ENCODE measurements at regions not wholly inside any gene's neighbourhood (a gene's known extent, or its start where the extent isn't known, plus 50 kb on each side); places are given as distances from the start of the nearest gene placed in this dataset.
"Not testable (repeated sequence)": the region's sequence is repeated elsewhere in the genome, so short reads cannot be mapped to it uniquely, and the experiment has no call there.

DNA sequence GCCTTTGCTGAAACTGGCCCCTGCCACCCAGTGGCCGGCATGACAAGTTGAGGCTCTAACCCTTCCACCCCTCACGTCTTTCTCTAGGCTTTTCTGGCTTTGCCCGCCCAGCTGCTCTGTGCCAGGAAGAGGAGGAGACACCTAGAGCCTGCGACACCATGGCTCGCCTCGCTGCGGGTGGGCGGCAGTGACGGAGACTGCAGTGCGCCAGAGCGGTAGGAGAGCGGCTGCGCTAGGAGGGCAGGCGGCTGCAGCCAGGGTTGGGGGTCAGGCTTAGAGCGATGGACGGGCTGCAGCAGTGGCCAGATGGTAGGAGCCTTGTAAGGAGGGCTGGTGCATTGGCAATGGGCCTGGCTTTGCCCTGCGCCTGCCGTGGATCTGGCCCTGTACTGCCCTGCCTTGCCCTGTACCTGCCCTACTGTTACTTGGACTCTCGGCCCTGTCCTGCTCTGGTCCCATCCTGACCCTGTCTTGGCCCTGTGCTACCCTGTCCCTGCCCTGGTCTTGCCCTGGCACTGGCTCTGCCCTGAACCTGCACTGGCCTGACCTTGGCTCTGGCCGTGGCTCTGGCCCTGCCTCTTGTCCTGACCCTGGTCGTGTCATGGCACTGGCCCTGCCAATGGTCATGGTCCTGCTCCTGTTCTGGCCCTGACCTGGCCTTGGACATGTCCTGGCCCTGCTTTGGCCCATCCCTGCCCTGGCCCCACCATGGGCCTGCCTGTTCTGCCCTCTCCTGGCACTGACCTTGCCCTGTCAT lies 330.7 kb upstream of the PLGLB1 start:
- DNase-seq (ENCODE audit: low spot score) = not testable (repeated sequence)

DNA sequence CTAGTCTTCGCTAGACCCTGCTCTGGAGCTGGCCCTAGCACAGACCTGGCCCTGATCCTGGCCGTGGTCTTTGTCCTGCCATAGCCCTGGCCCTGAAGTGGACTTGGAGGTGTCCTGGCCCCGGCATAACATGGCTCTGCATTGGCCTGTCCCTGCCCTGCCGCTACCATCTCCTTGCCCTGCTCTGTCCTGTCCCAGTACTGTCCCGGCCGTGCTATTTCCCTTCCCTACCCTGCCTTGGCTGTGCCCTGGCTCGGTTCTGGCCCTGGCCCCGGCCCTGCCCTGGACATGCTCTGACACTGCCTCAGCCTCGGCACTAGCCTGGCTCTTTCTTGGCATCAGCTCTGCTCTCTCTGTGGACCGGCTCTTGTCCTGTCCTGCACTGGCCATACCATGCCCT lies 331.8 kb upstream of the PLGLB1 start:
- DNase-seq (ENCODE audit: low spot score) = not testable (repeated sequence)

DNA sequence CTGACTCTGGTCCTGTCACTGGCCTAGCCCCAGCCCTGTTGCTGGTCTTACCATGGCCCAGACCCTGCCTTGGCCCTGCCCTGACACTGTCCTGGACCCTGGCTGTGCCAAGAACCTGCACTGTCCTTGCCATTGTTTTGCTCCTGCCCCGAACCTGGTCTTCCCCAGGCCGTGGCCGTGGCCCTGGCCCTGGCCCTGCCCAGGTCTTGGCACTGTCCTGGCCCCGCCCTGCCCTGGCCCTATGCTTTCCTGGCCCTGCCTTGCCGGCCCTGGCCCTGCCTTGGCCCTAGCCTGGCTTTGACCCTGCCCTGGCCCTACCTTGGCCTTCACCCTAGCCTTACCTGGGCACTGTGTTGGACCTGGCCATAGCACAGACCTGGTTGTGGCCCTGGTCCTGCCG lies 332.5 kb upstream of the PLGLB1 start:
- DNase-seq (ENCODE audit: low spot score) = not testable (repeated sequence)

DNA sequence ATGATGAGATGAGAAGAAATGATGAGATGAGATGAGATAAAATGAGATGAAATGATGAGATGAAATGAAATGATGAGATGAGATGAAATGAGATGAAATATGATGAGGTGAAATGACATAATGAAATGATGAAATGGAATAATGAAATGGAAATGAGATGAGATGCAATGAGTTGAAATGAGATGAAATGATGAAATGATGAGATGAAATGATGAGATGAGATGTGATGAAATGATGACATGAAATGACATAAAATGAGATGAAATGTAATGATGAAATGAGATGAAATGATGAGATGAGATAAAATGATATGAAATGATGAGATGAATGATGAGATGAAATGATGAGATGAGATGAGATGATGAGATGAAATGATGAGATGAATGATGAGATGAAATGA lies 338.6 kb upstream of the PLGLB1 start:
- DNase-seq (ENCODE audit: low spot score) = not testable (repeated sequence)

GRCh38 chr2:87360927-87361326 lies 339.3 kb upstream of the PLGLB1 start:
- not testable (repeated sequence) for DNase-seq (ENCODE audit: low spot score)

- DNase-seq (ENCODE audit: low spot score) = not testable (repeated sequence)
Observed at GRCh38 chr2:87361805-87362204, 340.2 kb upstream of the PLGLB1 start.

GRCh38 chr2:87364379-87364778 lies 342.7 kb upstream of the PLGLB1 start:
- not testable (repeated sequence) for DNase-seq (ENCODE audit: low spot score)

DNA sequence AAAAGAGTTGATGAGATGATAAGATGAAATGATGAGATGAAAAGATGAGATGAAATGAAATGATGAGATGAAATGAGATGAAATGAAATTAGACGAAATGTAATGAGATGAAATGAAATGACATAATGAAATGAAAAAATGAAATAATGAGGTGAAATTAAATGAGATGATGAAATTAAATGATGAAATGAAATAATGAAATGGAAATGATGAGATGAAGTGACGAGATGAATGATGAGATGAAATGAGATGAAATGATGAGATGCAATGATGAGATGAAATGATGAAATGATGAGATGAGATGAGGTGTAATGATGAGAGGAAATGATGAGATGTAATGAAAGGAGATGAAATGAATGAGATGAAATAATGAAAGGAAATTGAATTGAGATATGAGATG lies 343.4 kb upstream of the PLGLB1 start:
- DNase-seq (ENCODE audit: low spot score) = not testable (repeated sequence)

DNA sequence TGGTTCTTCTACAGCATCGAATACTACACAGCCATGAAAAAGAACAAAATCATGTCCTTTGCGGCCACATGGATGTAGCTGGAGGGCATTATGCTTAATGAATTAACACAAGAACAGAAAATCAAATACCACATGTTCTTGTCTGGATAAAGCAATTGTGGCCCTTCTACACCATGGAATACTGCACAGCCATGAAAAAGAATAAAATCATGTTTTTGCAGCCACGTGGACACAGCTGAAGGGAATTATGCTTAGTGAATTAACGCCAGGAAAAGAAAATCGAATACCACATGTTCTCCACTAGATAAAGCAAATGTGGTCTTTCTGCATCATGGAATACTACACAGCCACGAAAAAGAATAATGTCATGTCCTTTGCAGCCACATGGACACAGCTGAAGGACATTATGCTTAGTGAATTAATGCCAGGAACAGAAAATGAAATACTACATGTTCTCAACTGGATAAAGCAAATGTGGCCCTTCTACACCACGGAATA lies 361.8 kb upstream of the PLGLB2 start:
- not testable (repeated sequence) for DNase-seq (ENCODE audit: low spot score)

DNA sequence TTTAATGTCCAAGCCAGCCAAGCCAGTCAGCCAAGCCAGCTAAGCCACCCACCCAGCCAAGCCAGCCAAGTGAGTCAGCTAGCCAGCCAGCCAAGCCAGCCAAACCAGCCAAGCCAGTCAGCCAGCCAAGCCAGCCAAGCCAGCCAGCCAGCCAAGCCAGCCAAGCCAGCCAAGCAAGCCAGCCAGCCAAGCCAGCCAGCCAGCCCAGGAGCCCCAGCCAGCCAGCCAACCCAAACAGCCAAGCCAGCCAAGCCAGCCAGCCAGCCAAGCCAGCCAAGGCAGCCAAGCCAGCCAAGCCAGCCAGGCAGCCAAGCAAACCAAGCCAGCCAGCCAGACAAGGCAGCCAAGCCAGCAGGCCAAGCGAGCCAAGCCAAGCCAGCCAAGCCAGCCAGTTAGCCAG lies 352.1 kb upstream of the PLGLB2 start:
- DNase-seq (ENCODE audit: low spot score) = not testable (repeated sequence)

GRCh38 chr2:87396551-87397265 lies 351.2 kb upstream of the PLGLB2 start:
- DNase-seq (ENCODE audit: low spot score) = not testable (repeated sequence)

DNA sequence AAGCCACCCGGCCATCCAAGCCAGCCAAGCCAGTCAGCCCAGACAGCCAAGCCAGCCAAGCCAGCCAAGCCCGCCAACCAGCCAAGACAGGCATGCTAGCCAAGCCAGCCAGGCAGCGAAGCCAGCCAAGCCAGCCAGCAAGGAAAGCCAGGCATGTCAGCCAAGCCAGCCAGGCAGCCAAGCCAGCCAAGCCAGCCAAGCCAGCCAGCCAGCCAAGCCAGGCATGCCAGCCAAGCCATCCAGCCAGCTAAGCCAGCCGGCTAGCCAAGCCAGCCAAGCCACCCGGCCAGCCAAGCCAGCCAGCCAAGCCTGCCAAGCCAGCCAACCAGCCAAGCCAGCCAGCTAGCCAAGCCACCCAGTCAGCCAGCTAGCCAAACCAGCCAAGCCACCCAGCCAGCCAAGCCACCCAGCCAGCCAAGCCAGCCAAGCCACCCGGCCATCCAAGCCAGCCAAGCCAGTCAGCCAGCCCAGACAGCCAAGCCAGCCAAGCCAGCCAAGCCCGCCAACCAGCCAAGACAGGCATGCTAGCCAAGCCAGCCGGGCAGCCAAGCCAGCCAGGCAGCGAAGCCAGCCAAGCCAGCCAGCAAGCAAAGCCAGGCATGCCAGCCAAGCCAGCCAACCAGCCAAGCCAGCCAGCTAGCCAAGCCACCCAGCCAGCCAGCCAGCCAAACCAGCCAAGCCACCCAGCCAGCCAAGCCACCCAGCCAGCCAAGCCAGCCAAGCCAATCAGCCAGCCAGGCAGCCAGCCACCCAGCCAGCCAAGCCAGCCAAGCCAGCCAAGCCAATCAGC lies 350.4 kb upstream of the PLGLB2 start:
- not testable (repeated sequence) for DNase-seq (ENCODE audit: low spot score)

- not testable (repeated sequence) for DNase-seq (ENCODE audit: low spot score)
Observed at GRCh38 chr2:87398567-87399305, 349.2 kb upstream of the PLGLB2 start.

DNA sequence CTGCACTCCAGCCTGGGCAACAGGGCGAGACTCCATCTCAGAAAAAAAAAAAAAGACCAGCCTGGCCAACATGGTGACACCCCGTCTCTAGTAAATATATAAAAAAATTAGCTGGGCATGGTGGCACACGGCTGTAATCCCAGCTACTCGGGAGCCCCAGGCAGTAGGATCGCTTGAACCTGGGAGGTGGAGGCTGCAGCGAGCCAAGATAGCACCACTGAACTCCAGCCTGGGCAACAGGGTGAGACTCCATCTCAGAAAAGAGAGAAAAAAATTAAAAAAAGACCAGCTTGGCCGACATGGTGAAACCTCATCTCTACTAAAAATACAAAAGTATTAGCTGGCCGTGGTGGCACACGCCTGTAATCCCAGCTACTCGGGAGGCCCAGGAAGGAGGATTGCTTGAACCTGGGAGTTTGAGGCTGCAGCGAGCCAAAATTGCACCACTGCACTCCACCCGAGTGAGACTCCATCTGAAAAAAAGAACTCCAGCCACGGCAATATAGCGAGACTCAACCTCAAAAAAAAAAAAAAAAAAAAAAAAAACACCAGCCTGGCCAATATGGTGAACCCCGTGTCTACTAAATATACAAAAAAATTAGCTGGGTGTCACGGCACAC lies 346.1 kb upstream of the PLGLB2 start:
- DNase-seq (ENCODE audit: low spot score) = no peak

- no peak for DNase-seq (ENCODE audit: low spot score)
Observed at GRCh38 chr2:87403893-87404175, 344.1 kb upstream of the PLGLB2 start.

GRCh38 chr2:87404411-87405255 lies 343.3 kb upstream of the PLGLB2 start:
- DNase-seq (ENCODE audit: low spot score) = not testable (repeated sequence)

- not testable (repeated sequence) for DNase-seq (ENCODE audit: low spot score)
Observed at GRCh38 chr2:87405531-87406216, 342.2 kb upstream of the PLGLB2 start.

GRCh38 chr2:87406406-87407175 lies 341.3 kb upstream of the PLGLB2 start:
- not testable (repeated sequence) for DNase-seq (ENCODE audit: low spot score)

GRCh38 chr2:87409601-87410000 lies 338.3 kb upstream of the PLGLB2 start:
- DNase-seq (ENCODE audit: low spot score) = not testable (repeated sequence)

All from LoVo (cell line).